GM21529 (cell line): ENCODE measurements at regions not wholly inside any gene's neighbourhood (a gene's known extent, or its start where the extent isn't known, plus 50 kb on each side); places are given as distances from the start of the nearest gene placed in this dataset.

ENCODE experiments used
- ATAC-seq: cut with Tn5 transposase; IDR thresholded peaks from one replicate; pipeline ENCODE4 v1.9.1; 2021; ENCODE audit not compliant: unreplicated experiment

- ATAC-seq = no peak
These were observed 78.5 kb upstream of the PCBD1 start for GRCh38 chr10:70966646-70967553.

- ATAC-seq = peak; percentile 70
These were observed 79.5 kb upstream of the PCBD1 start for GRCh38 chr10:70967591-70968587.

GRCh38 chr10:70969188-70969587 is 80.8 kb upstream of the PCBD1 start:
- ATAC-seq = no peak

GRCh38 chr10:70970830-70971229 is 82.5 kb upstream of the PCBD1 start:
- ATAC-seq = no peak

- no peak for ATAC-seq
These were observed 84.9 kb upstream of the PCBD1 start for GRCh38 chr10:70973275-70973674.

GRCh38 chr10:70974351-70974901 is 86.1 kb upstream of the PCBD1 start:
- ATAC-seq = no peak

- no peak for ATAC-seq
These were observed 86.6 kb upstream of the PCBD1 start for GRCh38 chr10:70974920-70975319.

- ATAC-seq = no peak
These were observed 87.8 kb upstream of the PCBD1 start for GRCh38 chr10:70976063-70976695.

GRCh38 chr10:70977625-70978024 is 89.3 kb upstream of the PCBD1 start:
- no peak for ATAC-seq

- ATAC-seq = no peak
These were observed 89.8 kb upstream of the PCBD1 start for GRCh38 chr10:70978181-70978580.

GRCh38 chr10:70978816-70979480 is 90.6 kb upstream of the PCBD1 start:
- no peak for ATAC-seq

GRCh38 chr10:70980687-70981086 is 92.3 kb upstream of the PCBD1 start:
- ATAC-seq = no peak

- no peak for ATAC-seq
These were observed 92.9 kb upstream of the PCBD1 start for GRCh38 chr10:70981171-70981836.

GRCh38 chr10:70981936-70982335 is 93.6 kb upstream of the PCBD1 start:
- no peak for ATAC-seq

- ATAC-seq = peak; percentile 68
These were observed 94.1 kb upstream of the PCBD1 start for GRCh38 chr10:70982443-70982842.

GRCh38 chr10:70984986-70985722 is 96.8 kb upstream of the PCBD1 start:
- ATAC-seq = no peak

GRCh38 chr10:70985824-70986622 is 97.7 kb upstream of the PCBD1 start:
- ATAC-seq = no peak

GRCh38 chr10:70986623-70986950 is 98.2 kb upstream of the PCBD1 start:
- ATAC-seq = no peak
